C4-2B (cell line): ENCODE measurements at regions not wholly inside any gene's neighbourhood (a gene's known extent, or its start where the extent isn't known, plus 50 kb on each side); places are given as distances from the start of the nearest gene placed in this dataset.

Source experiments
- CTCF ChIP-seq: fragments of 450-650 bp; conservative IDR thresholded peaks from 2 replicates; pipeline ENCODE4 v1.5.1; 2017; ENCODE audit warnings: mild to moderate bottlenecking
- ZFX ChIP-seq: fragments of 450-650 bp; IDR thresholded peaks from 2 replicates; pipeline ENCODE4 v1.6.1; 2017

- TF ChIP-seq CTCF (no peak), ZFX (no peak)
Measured at GRCh38 chr22:48706934-48707762, 1120.5 kb downstream of the BRD1 start.
